GM12878 (cell line): ENCODE measurements at regions not wholly inside any gene's neighbourhood (a gene's known extent, or its start where the extent isn't known, plus 50 kb on each side); places are given as distances from the start of the nearest gene placed in this dataset.

ENCODE experiments used
- CEBPZ ChIP-seq: fragments of 150-350 bp; IDR thresholded peaks from 2 replicates; pipeline ENCODE4 v1.6.1; 2016; ENCODE audit warnings: low read depth, low read length
- CREB1 ChIP-seq: IDR thresholded peaks from 2 replicates; pipeline ENCODE4 v1.6.1; 2012; ENCODE audit warnings: low read depth, mild to moderate bottlenecking, inconsistent platforms
- ELK1 ChIP-seq: IDR thresholded peaks from 2 replicates; pipeline ENCODE4 v1.6.1; 2012; ENCODE audit warnings: low read depth, low read length, improper control_type of control experiment
- FOXM1 ChIP-seq: IDR thresholded peaks from 2 replicates; pipeline ENCODE4 v1.6.1; 2012; ENCODE audit warnings: low read depth, mild to moderate bottlenecking, inconsistent platforms, low read length, moderate library complexity
- RB1 ChIP-seq: fragments of 450-650 bp; formaldehyde crosslinking; IDR thresholded peaks from 2 replicates; pipeline ENCODE4 v1.6.1; 2017; ENCODE audit warnings: mild to moderate bottlenecking, borderline replicate concordance
- SIN3A ChIP-seq: IDR thresholded peaks from 2 replicates; pipeline ENCODE4 v1.6.1; 2012; ENCODE audit warnings: low read depth, low read length, improper control_type of control experiment
- TCF12 ChIP-seq: IDR thresholded peaks from 2 replicates; pipeline ENCODE4 v1.6.1; 2011; ENCODE audit warnings: low read depth, mild to moderate bottlenecking, low read length
- WRNIP1 ChIP-seq: IDR thresholded peaks from 2 replicates; pipeline ENCODE4 v1.6.1; 2011; ENCODE audit warnings: low read depth, low read length, improper control_type of control experiment, borderline replicate concordance
- ZBTB40 ChIP-seq: fragments of 450-650 bp; IDR thresholded peaks from 2 replicates; pipeline ENCODE4 v1.6.1; 2016; ENCODE audit warnings: mild to moderate bottlenecking, moderate library complexity, borderline replicate concordance
- ZNF687 ChIP-seq: fragments of 450-650 bp; IDR thresholded peaks from 2 replicates; pipeline ENCODE4 v1.6.1; 2017; ENCODE audit warnings: mild to moderate bottlenecking, moderate library complexity
- ZSCAN29 ChIP-seq: fragments of 450-650 bp; IDR thresholded peaks from 2 replicates; pipeline ENCODE4 v1.6.1; 2017; ENCODE audit warnings: mild to moderate bottlenecking, moderate library complexity

GRCh38 chr12:93167841-93168492 is 209.8 kb upstream of the NUDT4 start (continued):
- TF ChIP-seq ZBTB40 = peak; percentile 33; the same call in 1 of the 2 replicates
- no peak for TF ChIP-seq CEBPZ
- TF ChIP-seq CREB1 = peak; percentile 65
- no peak for TF ChIP-seq ZNF687
- TF ChIP-seq ZSCAN29 = no peak
- no peak for TF ChIP-seq ELK1
- peak; percentile 98 for TF ChIP-seq FOXM1
- TF ChIP-seq SIN3A = no peak
- no peak for TF ChIP-seq WRNIP1
- peak; percentile 71; the same call in 1 of the 2 replicates for TF ChIP-seq TCF12
- TF ChIP-seq RB1 = no peak
